MM.1S (cell line): ENCODE measurements at regions not wholly inside any gene's neighbourhood (a gene's known extent, or its start where the extent isn't known, plus 50 kb on each side); places are given as distances from the start of the nearest gene placed in this dataset.

Experiments used
- CTCF ChIP-seq: fragments of 300-600 bp; sonication (generic); IDR thresholded peaks from 2 replicates; pipeline ENCODE4 v1.5.1; 2016; ENCODE audit warnings: antibody characterized with exemption, low read length, mixed read lengths
- EZH2 ChIP-seq: fragments of 300-600 bp; sonication (generic); optimal IDR thresholded peaks from 2 replicates; pipeline ENCODE3; 2017; ENCODE audit warnings: low read depth, mild to moderate bottlenecking, antibody characterized with exemption, low read length, mixed read lengths
- EZH2phosphoT487 ChIP-seq: fragments of 300-600 bp; sonication (generic); IDR thresholded peaks from 2 replicates; pipeline ENCODE4 v1.6.1; 2018; ENCODE audit warnings: antibody characterized with exemption, low read length

GRCh38 chr11:95571718-95572260 is 217.8 kb downstream of the FAM76B start:
- TF ChIP-seq CTCF (no peak), EZH2phosphoT487 (no peak), EZH2 (no peak)
